Adrenal gland (tissue), 5 donors: ENCODE measurements at regions not wholly inside any gene's neighbourhood (a gene's known extent, or its start where the extent isn't known, plus 50 kb on each side); places are given as distances from the start of the nearest gene placed in this dataset.
"Not testable (repeated sequence)": the region's sequence is repeated elsewhere in the genome, so short reads cannot be mapped to it uniquely, and the experiment has no call there.

ENCODE experiments used
- CTCF ChIP-seq, 6 experiments: fragments of 450-650 bp in 4 of 6; fragments of 200-600 bp in 2 of 6; sonication (generic) in 1 of 6; IDR thresholded peaks; 1 replicate in 5 of 6; 2 replicates in 1 of 6; pipeline versions ENCODE4 v1.5.1 to v1.8.0; 2016 to 2021; ENCODE audit warnings: antibody characterized with exemption in 6 of 6, mild to moderate bottlenecking in 2 of 6, moderate library complexity in 1 of 6
- POLR2A ChIP-seq, 2 donors: fragments of 450-650 bp; IDR thresholded peaks; one replicate each; pipeline ENCODE4 v1.6.1; 2017; ENCODE audit warnings: antibody characterized with exemption in 2 of 2, mild to moderate bottlenecking in 2 of 2, moderate library complexity in 1 of 2
- donor health status: DM: no; HTN: no; CAD: no.

DNA sequence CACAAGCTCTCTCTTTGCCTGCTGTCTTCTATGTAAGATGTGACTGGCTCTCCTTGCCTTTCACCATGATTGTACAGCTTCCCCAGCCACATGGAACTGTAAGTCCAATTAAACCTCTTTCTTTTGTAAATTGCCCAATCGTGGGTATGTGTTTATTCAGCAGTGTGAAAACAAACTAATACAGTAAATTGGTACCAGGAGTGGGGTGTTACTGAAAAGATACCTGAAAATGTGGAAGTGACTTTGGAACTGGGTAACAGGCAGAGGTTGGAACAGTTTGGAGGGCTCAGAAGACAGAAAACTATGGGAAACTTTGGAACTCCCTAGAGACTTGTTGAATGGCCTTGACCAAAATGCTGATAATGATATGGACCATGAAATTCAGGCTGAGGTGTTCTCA, 214.3 kb upstream of the FSCB start:
- TF ChIP-seq CTCF, POLR2A (IDR thresholded peaks at IDR 0.05): not testable (repeated sequence)
